ENCODE measurements at regions not wholly inside any gene's neighbourhood (a gene's known extent, or its start where the extent isn't known, plus 50 kb on each side); places are given as distances from the start of the nearest gene placed in this dataset.

DNA sequence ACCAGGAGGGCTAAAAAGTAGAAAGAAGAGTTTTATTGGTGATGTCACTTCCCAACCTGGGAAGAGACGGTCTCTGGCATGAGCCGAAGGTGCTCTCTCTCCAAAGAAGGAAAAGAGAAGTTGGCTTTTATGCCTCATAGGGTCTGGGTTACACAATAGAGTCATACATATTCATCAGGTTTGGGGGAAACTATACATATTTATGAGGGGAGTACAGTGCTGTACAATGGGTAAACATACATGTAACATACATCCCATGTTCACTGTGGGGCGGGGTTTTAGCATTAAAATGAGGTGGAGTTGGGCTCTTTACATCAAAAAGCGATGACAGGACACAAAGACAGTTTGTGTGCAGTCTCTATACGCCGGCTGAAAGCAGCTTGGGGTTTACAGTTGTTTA, 701.7 kb downstream of the TYW1 start:
- TF ChIP-seq, protein P1, sequence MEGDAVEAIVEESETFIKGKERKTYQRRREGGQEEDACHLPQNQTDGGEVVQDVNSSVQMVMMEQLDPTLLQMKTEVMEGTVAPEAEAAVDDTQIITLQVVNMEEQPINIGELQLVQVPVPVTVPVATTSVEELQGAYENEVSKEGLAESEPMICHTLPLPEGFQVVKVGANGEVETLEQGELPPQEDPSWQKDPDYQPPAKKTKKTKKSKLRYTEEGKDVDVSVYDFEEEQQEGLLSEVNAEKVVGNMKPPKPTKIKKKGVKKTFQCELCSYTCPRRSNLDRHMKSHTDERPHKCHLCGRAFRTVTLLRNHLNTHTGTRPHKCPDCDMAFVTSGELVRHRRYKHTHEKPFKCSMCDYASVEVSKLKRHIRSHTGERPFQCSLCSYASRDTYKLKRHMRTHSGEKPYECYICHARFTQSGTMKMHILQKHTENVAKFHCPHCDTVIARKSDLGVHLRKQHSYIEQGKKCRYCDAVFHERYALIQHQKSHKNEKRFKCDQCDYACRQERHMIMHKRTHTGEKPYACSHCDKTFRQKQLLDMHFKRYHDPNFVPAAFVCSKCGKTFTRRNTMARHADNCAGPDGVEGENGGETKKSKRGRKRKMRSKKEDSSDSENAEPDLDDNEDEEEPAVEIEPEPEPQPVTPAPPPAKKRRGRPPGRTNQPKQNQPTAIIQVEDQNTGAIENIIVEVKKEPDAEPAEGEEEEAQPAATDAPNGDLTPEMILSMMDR (conservative IDR thresholded peaks at IDR 0.05; ENCODE audit: low read depth in 2 of 2): no peak
- no peak for TF ChIP-seq POLR2AphosphoS5 (IDR thresholded peaks at IDR 0.05; ENCODE audit: low read depth)
- TF ChIP-seq JUNB (IDR thresholded peaks at IDR 0.05; ENCODE audit: unreplicated experiment): no peak
- no peak for TF ChIP-seq EZH2 (IDR thresholded peaks at IDR 0.05; ENCODE audit: low read depth, unreplicated experiment)
- TF ChIP-seq CREB1 (CRISPR knock-in tag; IDR thresholded peaks at IDR 0.05; ENCODE audit: low read depth): no peak
- TF ChIP-seq, protein P2, sequence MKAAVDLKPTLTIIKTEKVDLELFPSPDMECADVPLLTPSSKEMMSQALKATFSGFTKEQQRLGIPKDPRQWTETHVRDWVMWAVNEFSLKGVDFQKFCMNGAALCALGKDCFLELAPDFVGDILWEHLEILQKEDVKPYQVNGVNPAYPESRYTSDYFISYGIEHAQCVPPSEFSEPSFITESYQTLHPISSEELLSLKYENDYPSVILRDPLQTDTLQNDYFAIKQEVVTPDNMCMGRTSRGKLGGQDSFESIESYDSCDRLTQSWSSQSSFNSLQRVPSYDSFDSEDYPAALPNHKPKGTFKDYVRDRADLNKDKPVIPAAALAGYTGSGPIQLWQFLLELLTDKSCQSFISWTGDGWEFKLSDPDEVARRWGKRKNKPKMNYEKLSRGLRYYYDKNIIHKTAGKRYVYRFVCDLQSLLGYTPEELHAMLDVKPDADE (IDR thresholded peaks at IDR 0.05): no peak
- no peak for TF ChIP-seq EZH2phosphoT487 (IDR thresholded peaks at IDR 0.05; ENCODE audit: unreplicated experiment)
- TF ChIP-seq REST (IDR thresholded peaks at IDR 0.05; ENCODE audit: unreplicated experiment): no peak
- no peak for TF ChIP-seq ZNF114 (CRISPR knock-in tag; IDR thresholded peaks at IDR 0.05)
